Urinary bladder (tissue), 3 donors: ENCODE measurements at regions not wholly inside any gene's neighbourhood (a gene's known extent, or its start where the extent isn't known, plus 50 kb on each side); places are given as distances from the start of the nearest gene placed in this dataset.
"Not testable (repeated sequence)": the region's sequence is repeated elsewhere in the genome, so short reads cannot be mapped to it uniquely, and the experiment has no call there.

ENCODE experiments used
- DNase-seq: peaks from one replicate; pipeline ENCODE4 v3.0.0-alpha.2; 2015; ENCODE audit errors: extremely low spot score
- H3K27ac ChIP-seq: one replicate; pipeline ENCODE4 v1.5.1; 2013; ENCODE audit warnings: low read depth, mild to moderate bottlenecking, moderate library complexity
- H3K36me3 ChIP-seq: one replicate; pipeline ENCODE4 v1.6.1; 2013; ENCODE audit warnings: mild to moderate bottlenecking, moderate library complexity; ENCODE audit not compliant: insufficient read depth
- H3K4me1 ChIP-seq: one replicate; pipeline ENCODE4 v1.6.1; 2013; ENCODE audit warnings: mild to moderate bottlenecking, moderate library complexity; ENCODE audit not compliant: insufficient read depth
- H3K4me3 ChIP-seq: one replicate; pipeline ENCODE4 v1.5.1; 2013; ENCODE audit warnings: low read depth, low read length
- WGBS: extraction: QIAGEN DNeasy Blood & Tissue Kit; methylation state at CpG from one replicate; pipeline ENCODE4 v1.1.7; 2013; 5-methylcytosine and 5-hydroxymethylcytosine counted together
- donor health status: healthy with polysubstance abuse.
- donor health status: healthy.

DNA sequence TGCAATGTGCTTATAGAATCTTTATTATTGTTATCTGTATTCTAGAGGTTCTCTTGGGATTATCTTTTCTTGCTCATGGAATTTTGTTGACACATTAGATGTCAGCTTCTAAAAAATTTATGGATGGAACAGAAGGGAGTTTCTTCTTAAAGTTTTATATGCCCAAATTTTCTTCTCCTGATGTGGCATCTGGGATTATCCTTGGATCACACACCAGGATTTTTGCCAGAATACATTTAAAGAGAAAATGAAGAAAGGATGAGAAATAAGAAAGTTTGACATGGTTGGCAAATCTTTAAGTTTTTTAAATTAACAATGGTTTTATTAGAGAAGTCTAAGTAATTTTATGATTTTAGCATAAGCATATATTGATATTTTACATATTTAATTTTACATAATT lies 706.7 kb upstream of the TMEFF2 start:
- Histone ChIP-seq H3K4me1 (no peaks in the 10 kb centered on the region), H3K27ac (no peak overlapping the region), H3K4me3 (no peak overlapping the region), H3K36me3 (no peaks in the 10 kb centered on the region)
- DNase-seq: no peak

DNA sequence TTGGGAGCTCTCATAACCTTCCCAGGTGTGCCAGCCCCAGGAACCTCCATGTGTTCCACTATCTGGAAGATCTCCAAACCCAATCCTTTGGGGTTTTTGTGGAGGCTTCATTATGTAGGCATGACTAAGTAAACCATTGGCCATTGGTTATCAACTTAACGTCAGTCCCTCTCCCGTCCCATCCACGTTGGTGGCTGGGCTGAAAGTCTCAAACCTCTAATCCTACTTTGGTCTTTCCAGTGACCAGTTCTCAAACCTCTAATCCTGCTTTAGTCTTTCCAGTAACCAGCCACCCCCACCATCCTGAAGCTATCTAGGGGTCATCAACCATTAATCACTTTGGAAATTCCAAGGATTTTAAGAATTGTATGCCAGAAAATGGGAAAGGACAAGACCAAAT lies 704.7 kb upstream of the TMEFF2 start:
- 73% methylated on average over 3 of the region's 3 CpGs for WGBS
- Histone ChIP-seq H3K36me3 (no peaks in the 10 kb centered on the region), H3K4me3 (no peak overlapping the region), H3K4me1 (no peaks in the 10 kb centered on the region), H3K27ac (no peak overlapping the region)
- DNase-seq: no peak

DNA sequence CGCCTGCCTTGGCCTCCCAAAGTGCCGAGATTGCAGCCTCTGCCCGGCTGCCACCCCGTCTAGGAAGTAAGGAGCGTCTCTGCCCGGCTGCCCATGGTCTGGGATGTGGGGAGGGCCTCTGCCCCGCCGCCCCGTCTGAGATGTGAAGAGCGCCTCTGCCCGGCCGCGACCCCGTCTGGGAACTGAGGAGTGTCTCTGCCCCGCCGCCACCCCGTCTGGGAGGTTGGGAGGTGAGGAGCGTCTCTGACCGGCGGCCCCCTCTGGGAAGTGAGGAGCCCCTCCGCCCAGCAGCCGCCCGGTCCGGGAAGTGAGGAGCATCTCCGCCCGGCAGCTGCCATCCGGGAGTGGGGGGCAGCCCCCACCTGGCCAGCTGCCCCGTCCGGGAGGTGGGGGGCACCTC lies 699.2 kb upstream of the TMEFF2 start:
- not testable (repeated sequence) for H3K36me3 ChIP-seq, H3K27ac ChIP-seq, H3K4me1 ChIP-seq, H3K4me3 ChIP-seq, DNase-seq
- 95% methylated on average over 29 of the region's 29 CpGs for WGBS

DNA sequence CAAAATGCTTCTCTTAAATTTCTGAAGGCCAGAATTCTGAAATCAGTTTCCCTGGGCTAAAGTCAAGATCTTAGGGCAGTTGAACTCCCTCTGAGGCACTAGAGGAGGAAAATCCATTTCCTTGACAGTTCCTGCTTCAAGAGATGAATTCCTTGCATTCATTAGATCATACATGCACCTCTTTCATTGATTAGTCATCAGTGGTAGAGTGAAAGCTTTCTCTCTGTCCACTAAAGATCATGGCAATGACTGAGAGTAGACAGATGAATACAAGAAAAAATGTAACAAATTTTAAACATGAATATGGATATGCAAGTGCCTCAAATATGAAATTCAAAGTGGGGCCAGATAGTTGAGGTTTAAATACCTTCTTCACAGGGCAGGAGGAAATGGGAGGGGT lies 693.4 kb upstream of the TMEFF2 start:
- Histone ChIP-seq H3K4me1 (no peaks in the 10 kb centered on the region), H3K27ac (no peak overlapping the region)
- DNase-seq: no peak

DNA sequence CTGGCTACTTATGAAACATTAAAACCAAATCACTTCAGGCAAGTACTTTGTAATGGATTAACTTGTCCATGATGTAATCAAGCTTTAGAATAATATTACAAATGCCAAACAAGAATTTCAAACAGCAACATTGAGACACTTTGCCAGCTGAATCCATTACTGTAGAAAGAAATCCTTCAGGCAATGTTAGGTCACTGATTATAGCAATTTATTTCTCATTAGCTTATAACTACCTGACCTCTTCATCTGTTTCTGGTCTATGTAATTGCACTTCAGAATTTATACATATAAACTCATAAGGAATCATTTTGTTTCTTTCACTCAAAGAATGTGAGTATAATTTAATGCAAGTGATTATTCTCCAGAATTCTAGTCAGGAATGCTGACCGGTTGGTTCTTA lies 692.6 kb upstream of the TMEFF2 start:
- peak; percentile 14 for DNase-seq
- H3K4me1 ChIP-seq: no peaks in the 10 kb centered on the region
- 78% methylated on average over 1 of the region's 1 CpG for WGBS
- no peak overlapping the region for H3K4me3 ChIP-seq
- H3K27ac ChIP-seq: no peak overlapping the region
- H3K36me3 ChIP-seq: no peaks in the 10 kb centered on the region

More for the DNA sequence above, 693.4 kb upstream of the TMEFF2 start:
- Histone ChIP-seq H3K4me3 (no peak overlapping the region), H3K36me3 (no peaks in the 10 kb centered on the region)

DNA sequence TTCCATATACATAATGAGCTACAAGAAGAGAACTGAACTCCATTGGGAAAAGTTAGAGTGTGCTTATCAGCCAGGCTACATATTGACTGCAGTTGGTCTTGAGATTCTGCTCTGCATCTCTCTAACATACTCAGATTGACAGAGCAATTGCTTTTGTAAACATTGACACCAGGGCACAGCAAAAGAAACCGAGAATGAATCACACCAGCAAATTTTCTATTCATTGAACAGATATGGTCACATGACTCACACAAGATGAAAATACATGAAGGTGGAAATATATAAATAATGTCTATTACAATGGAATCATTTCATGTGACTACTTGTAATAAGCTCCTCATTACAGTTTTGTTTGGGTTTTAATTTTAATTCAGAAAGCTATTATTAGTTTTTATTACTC lies 691.9 kb upstream of the TMEFF2 start:
- H3K36me3 ChIP-seq: no peaks in the 10 kb centered on the region
- WGBS: 54% methylated on average over 1 of the region's 1 CpG
- H3K27ac ChIP-seq: no peak overlapping the region
- no peak overlapping the region for H3K4me3 ChIP-seq
- no peak for DNase-seq
- no peaks in the 10 kb centered on the region for H3K4me1 ChIP-seq

DNA sequence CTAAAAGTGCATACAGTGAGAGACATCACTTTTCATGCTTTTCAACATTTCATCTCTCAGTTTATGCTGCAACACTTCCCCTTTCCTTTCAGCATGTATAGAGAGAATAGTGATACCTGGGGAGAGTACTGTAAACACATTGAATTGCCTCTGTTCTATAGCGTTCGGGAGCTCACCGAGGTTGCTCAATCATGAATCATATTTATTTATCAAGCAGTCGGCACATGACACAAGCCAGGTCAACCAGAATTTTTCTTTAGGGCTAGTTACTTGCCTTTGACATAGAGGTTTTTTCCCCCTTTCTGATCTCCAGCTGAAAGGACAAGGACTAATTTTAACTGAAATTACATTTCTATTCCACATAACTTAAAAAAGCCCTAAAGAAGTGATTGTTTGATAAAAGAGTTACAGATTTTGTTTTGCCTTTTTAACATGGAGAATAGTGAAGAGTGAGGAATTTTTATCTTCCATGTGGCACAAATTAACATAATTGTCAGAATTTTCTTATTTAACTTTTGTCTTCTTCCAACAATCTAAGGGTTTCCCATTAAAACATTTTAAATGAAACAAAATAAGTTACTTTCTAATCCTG lies 690.9 kb upstream of the TMEFF2 start:
- no peak overlapping the region for H3K4me3 ChIP-seq
- H3K27ac ChIP-seq: no peak overlapping the region
- H3K4me1 ChIP-seq: no peaks in the 10 kb centered on the region
- no peaks in the 10 kb centered on the region for H3K36me3 ChIP-seq
- DNase-seq: no peak
- WGBS: 50% methylated on average over 4 of the region's 4 CpGs

DNA sequence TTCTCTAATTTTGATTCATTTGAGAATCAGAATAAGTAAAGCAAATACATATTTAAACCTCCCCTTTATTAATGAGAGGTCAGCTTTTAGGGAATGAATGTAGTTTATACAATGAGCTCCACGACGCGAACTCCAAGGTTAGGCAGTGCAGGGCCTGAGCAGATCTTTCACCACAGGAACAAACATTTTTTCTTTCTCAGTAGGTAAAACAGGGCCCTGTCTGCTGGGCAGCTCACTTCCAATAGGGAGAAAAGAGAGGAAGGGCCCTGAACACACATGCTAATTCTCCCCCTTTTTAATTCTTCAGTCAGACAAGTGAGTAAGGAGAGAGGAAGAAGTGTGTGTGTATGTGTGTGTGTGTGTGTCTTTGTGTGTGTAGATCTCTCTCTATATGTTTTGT lies 682.4 kb upstream of the TMEFF2 start:
- WGBS: 85% methylated on average over 3 of the region's 3 CpGs
- Histone ChIP-seq H3K27ac (no peak overlapping the region), H3K4me3 (no peak overlapping the region), H3K36me3 (no peaks in the 10 kb centered on the region), H3K4me1 (no peaks in the 10 kb centered on the region)
- DNase-seq: no peak

DNA sequence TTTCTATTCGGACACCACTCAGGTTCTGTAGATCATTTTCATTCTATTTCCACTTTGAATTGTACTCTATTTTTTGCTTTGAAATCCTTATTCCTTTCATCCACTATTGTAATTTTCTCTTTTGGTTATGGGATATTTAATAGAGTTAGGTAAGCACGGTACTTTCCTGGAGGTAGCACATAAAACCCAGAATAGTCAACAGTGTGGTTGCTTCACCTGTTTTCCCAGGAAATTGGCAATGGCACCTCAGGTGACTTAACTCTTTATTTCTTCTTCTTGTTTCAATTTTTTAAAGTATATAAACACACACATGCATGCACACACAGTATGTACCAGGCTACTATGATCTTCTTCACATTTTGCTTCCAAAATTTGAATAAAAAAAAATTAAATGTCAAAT lies 682.0 kb upstream of the TMEFF2 start:
- Histone ChIP-seq H3K36me3 (no peaks in the 10 kb centered on the region), H3K27ac (no peak overlapping the region), H3K4me1 (no peaks in the 10 kb centered on the region), H3K4me3 (no peak overlapping the region)
- WGBS: 87% methylated on average over 2 of the region's 2 CpGs
- no peak for DNase-seq

DNA sequence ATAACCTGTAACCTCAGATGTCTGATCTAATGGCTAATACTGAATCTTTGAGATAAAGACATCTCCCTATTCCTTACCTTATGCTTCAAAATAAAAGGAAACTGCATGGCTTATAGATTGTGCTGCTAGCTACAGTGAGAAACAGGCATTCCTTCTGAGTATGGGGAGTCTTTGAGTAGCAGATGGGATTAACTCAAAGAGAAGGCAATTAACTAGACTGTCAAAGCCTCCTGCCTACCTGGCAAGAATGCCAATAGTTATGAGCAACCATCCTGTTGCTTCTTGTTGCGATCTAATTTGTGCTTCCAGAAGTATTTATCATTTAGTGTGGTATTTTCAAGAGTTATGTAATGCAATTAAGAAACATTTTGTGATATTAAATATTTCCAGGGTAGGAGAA lies 660.0 kb upstream of the TMEFF2 start:
- Histone ChIP-seq H3K27ac (no peak overlapping the region), H3K4me3 (no peak overlapping the region), H3K36me3 (no peaks in the 10 kb centered on the region), H3K4me1 (no peaks in the 10 kb centered on the region)
- 96% methylated on average over 1 of the region's 1 CpG for WGBS
- DNase-seq: no peak

DNA sequence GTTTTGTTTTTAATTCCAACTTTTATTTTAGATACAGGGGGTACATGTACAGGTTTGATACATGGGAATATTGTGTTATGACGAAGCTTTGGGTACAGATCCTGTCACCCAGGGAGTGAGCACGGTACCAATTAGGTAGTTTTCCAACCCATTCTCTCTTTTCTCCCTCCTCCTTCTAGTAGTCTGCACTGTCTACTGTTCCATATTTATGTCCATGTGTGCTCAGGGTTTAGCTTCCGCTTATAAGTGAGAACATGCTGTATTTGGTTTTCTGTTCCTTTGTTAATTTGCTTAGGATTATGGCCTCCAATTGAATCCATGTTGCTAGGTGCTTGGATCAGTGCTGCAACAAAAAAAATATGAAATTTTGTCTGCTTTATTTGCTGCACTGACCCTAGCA lies 659.3 kb upstream of the TMEFF2 start:
- no peaks in the 10 kb centered on the region for H3K4me1 ChIP-seq
- no peak overlapping the region for H3K27ac ChIP-seq
- no peak overlapping the region for H3K4me3 ChIP-seq
- no peak for DNase-seq
- WGBS: 83% methylated on average over 3 of the region's 3 CpGs
- H3K36me3 ChIP-seq: no peaks in the 10 kb centered on the region

DNA sequence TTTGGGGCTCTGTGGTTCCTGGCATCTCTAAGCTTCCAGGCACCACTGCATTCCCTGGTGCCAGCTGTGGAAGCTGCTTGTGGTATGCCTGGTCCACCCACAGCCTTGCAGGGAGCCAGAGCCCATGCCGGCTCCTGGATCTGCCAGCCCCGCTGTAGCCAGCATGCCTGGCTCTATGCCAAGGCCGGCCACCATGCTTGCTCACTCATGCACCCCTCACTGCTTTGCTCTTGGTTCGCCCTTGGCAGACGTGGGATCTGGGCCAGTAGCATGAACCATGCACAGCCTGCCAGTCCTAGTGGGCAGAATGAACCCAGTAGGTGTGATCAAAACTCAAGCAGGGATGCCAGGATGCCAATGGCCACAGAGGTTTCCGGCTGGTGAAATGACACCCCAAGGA lies 634.2 kb upstream of the TMEFF2 start:
- 90% methylated on average over 6 of the region's 6 CpGs for WGBS

DNA sequence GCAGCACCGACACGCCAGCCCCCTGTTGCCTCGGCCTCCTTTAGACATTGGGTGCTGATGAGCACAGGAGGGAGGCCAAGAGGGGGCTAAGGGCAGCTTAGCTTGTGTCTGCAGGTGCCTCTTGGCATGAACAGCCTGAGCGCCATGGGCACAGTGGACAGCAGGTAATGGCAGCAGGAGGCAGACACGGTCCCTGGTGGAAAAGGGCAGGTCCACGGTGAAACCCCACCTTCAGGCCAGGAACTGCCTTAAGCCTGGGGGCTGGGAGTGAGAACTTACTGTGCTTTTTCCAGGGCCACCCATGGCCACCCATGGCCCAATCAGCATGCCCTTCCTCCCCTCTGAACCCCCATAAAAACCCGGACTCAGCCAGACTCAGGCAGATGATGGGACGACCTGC lies 633.4 kb upstream of the TMEFF2 start:
- no peak for DNase-seq
- Histone ChIP-seq H3K36me3 (no peaks in the 10 kb centered on the region), H3K4me1 (no peaks in the 10 kb centered on the region), H3K27ac (no peak overlapping the region), H3K4me3 (no peak overlapping the region)
- WGBS: 91% methylated on average over 8 of the region's 8 CpGs

More for the DNA sequence above, 634.2 kb upstream of the TMEFF2 start:
- no peak for DNase-seq
- Histone ChIP-seq H3K27ac (no peak overlapping the region), H3K4me1 (no peaks in the 10 kb centered on the region), H3K4me3 (no peak overlapping the region), H3K36me3 (no peaks in the 10 kb centered on the region)

DNA sequence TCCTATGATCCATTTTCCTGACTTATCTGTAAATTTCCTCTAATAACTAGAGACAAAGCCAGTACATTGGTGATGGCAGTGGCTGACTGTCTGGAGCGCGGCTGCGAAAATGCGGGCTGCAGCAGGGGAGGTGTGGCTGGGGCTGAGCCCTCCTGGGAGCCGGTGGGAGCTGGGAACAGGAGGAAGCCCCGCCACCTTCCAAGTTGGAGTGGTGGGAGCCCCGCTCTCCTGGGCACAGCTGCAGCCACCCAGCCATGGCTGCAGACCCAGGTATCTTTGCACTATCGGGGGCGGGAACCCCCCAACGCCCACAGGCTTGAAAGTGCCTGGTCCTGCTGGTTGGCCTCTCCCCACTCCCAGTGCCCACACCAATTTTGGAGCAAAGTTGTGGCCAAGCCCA lies 633.0 kb upstream of the TMEFF2 start:
- 93% methylated on average over 10 of the region's 10 CpGs for WGBS
- no peak overlapping the region for H3K27ac ChIP-seq
- no peak overlapping the region for H3K4me3 ChIP-seq
- no peak for DNase-seq
- no peaks in the 10 kb centered on the region for H3K4me1 ChIP-seq
- H3K36me3 ChIP-seq: no peaks in the 10 kb centered on the region

DNA sequence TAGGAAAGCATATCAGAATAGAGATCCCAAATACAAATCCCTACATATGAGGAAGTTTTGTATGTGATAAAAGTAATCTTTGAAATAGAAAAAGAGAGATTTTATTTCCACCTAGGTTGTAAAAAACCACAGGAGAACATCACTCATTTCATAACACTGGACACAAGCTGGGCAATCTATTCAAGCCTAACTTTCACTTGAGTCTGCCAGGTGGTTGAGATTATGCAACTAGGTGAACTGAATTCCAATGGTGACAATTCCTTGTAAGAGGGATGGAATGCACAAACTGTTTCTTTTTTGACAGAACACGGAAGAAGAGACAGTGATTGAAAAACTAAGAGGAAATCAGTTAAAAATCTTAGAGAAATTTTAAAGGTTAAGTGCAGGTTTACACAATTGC lies 619.6 kb upstream of the TMEFF2 start:
- H3K27ac ChIP-seq: no peak overlapping the region
- no peaks in the 10 kb centered on the region for H3K4me1 ChIP-seq
- no peak overlapping the region for H3K4me3 ChIP-seq
- DNase-seq: no peak
- WGBS: 85% methylated on average over 1 of the region's 1 CpG
- no peaks in the 10 kb centered on the region for H3K36me3 ChIP-seq
